K562 (cell line): ENCODE measurements at regions not wholly inside any gene's neighbourhood (a gene's known extent, or its start where the extent isn't known, plus 50 kb on each side); places are given as distances from the start of the nearest gene placed in this dataset.
A peak's percentile ranks its signal among the peaks of the same experiment; 100 is the strongest.

Experiments
- CBFA2T2 ChIP-seq: fragments of 450-650 bp; conservative IDR thresholded peaks from 2 replicates; pipeline ENCODE4 v1.6.1; 2017; ENCODE audit warnings: mild to moderate bottlenecking
- CC2D1A ChIP-seq: fragments of 450-650 bp; IDR thresholded peaks from 2 replicates; pipeline ENCODE4 v1.6.1; 2017; ENCODE audit warnings: mild to moderate bottlenecking
- E2F4 ChIP-seq: sonication (generic); formaldehyde crosslinking; IDR thresholded peaks from 2 replicates; pipeline ENCODE4 v1.8.0; 2022; ENCODE audit warnings: mild to moderate bottlenecking, low read depth, missing genetic modification reagents
- HOMEZ ChIP-seq: fragments of 250-450 bp; sonication (Bioruptor Pico); IDR thresholded peaks from 2 replicates; pipeline ENCODE4 v1.4.0; 2020; ENCODE audit warnings: mild to moderate bottlenecking, moderate library complexity
- NR1H2 ChIP-seq: sonication (generic); formaldehyde crosslinking; IDR thresholded peaks from 2 replicates; pipeline ENCODE4 v1.4.0; 2020; ENCODE audit warnings: mild to moderate bottlenecking, missing genetic modification reagents
- NR2C2 ChIP-seq, 2 experiments: fragments of 200-800 bp in 1 of 2; sonication (Bioruptor generic) in 1 of 2; sonication (generic) in 1 of 2; formaldehyde crosslinking in 1 of 2; IDR thresholded peaks; 2 replicates each; pipeline versions ENCODE4 v1.6.1 to v1.8.0; 2016 to 2022; ENCODE audit warnings: mild to moderate bottlenecking in 1 of 2, missing compliant biosample characterization in 1 of 2, missing genetic modification characterization in 1 of 2, missing genetic modification reagents in 1 of 2
- RBM25 ChIP-seq: fragments of 200-400 bp; formaldehyde crosslinking; IDR thresholded peaks from 2 replicates; pipeline ENCODE4 v1.6.1; 2018; ENCODE audit warnings: low read length, low read depth, moderate library complexity; ENCODE audit not compliant: severe bottlenecking
- RHOXF2B ChIP-seq: fragments of 250-450 bp; sonication (Bioruptor Pico); conservative IDR thresholded peaks from 2 replicates; pipeline ENCODE4 v1.5.1; 2021
- SIX5 ChIP-seq, 2 experiments: IDR thresholded peaks; 2 replicates each; pipeline ENCODE4 v1.6.1; 2011; ENCODE audit warnings: low read length in 2 of 2, borderline replicate concordance in 1 of 2, low read depth in 1 of 2, mild to moderate bottlenecking in 1 of 2, moderate library complexity in 1 of 2; ENCODE audit not compliant: insufficient read depth in 1 of 2
- SP2 ChIP-seq: IDR thresholded peaks from 2 replicates; pipeline ENCODE4 v1.6.1; 2011; ENCODE audit warnings: mild to moderate bottlenecking, low read depth, low read length, moderate library complexity; ENCODE audit not compliant: poor library complexity, severe bottlenecking; ENCODE audit errors: extremely low read depth
- YY1 ChIP-seq, 3 experiments: IDR thresholded peaks; 2 replicates each; pipeline ENCODE4 v1.6.1; 2011; ENCODE audit warnings: low read length in 2 of 3, mild to moderate bottlenecking in 2 of 3, moderate library complexity in 2 of 3, borderline replicate concordance in 1 of 3, control low read depth in 1 of 3, low read depth in 1 of 3; ENCODE audit not compliant: insufficient read depth in 3 of 3, insufficient replicate concordance in 2 of 3, control insufficient read depth in 1 of 3, insufficient read length in 1 of 3; ENCODE audit errors: extremely low read depth in 1 of 3
- ZBTB11 ChIP-seq, 3 experiments: fragments of 200-800 bp in 1 of 3; fragments of 250-450 bp in 1 of 3; fragments of 450-650 bp in 1 of 3; sonication (Bioruptor Pico) in 1 of 3; sonication (Bioruptor generic) in 1 of 3; formaldehyde crosslinking in 1 of 3; IDR thresholded peaks; 2 replicates each; pipeline versions ENCODE4 v1.6.1 to v1.8.0; 2016 to 2022; ENCODE audit warnings: mild to moderate bottlenecking in 2 of 3, missing genetic modification characterization in 2 of 3, missing compliant biosample characterization in 1 of 3, moderate library complexity in 1 of 3
- ZNF512 ChIP-seq: IDR thresholded peaks from 2 replicates; pipeline ENCODE4 v1.6.1; 2016; ENCODE audit warnings: missing genetic modification characterization, missing compliant biosample characterization

GRCh38 chr11:45593992-45594391 lies 71.4 kb downstream of the CHST1 start (continued):
- TF ChIP-seq NR1H2 (CRISPR knock-in tag) = no peak
- TF ChIP-seq RHOXF2B (CRISPR knock-in tag) = no peak
- TF ChIP-seq SP2 = peak; percentile 27
- no peak for TF ChIP-seq ZNF512 (tag)
- TF ChIP-seq E2F4 = no peak
- no peak for TF ChIP-seq HOMEZ (CRISPR knock-in tag)
- TF ChIP-seq NR2C2 (CRISPR knock-in tag; IDR thresholded peaks at IDR 0.05) = no peak
- TF ChIP-seq NR2C2 (tag; IDR thresholded peaks at IDR 0.05) = no peak
- TF ChIP-seq CBFA2T2 = no peak
- no peak for TF ChIP-seq SIX5 (IDR thresholded peaks at IDR 0.05; ENCODE audit: borderline replicate concordance in 1 of 2, insufficient read depth in 1 of 2, low read depth in 1 of 2, low read length in 2 of 2)
- peak; percentile 60 for TF ChIP-seq RBM25
- 0 out of 2 replicates have a peak, but pooled peaks have one; percentile 28 for TF ChIP-seq CC2D1A
- peak in 1 of 3 experiments; percentile 75 for TF ChIP-seq YY1 (IDR thresholded peaks at IDR 0.05; ENCODE audit: borderline replicate concordance in 1 of 3, control insufficient read depth in 1 of 3, extremely low read depth in 1 of 3, insufficient read depth in 3 of 3, insufficient read length in 1 of 3, insufficient replicate concordance in 2 of 3, low read depth in 1 of 3, low read length in 2 of 3)
- no peak for TF ChIP-seq ZBTB11 (CRISPR knock-in tag; IDR thresholded peaks at IDR 0.05)
